Ovary (tissue), 7 donors: ENCODE measurements at regions not wholly inside any gene's neighbourhood (a gene's known extent, or its start where the extent isn't known, plus 50 kb on each side); places are given as distances from the start of the nearest gene placed in this dataset.

Experiments used
- DNase-seq, 5 donors: peaks; one replicate each; pipeline ENCODE4 v3.0.0-alpha.2; 2019 to 2020
- H3K27ac ChIP-seq, 2 donors: fragments of 200-600 bp; one replicate each; pipeline versions ENCODE4 v1.5.1 to v1.8.0; 2019 to 2022
- H3K27me3 ChIP-seq: fragments of 200-600 bp; one replicate; pipeline ENCODE4 v1.8.0; 2022
- H3K36me3 ChIP-seq: fragments of 200-600 bp; sonication (generic); one replicate; pipeline ENCODE4 v1.5.1; 2019
- H3K4me1 ChIP-seq: one replicate; pipeline ENCODE4 v1.8.1; 2013; ENCODE audit warnings: mild to moderate bottlenecking, moderate library complexity; ENCODE audit not compliant: insufficient read depth
- H3K4me3 ChIP-seq: fragments of 200-600 bp; sonication (generic); one replicate; pipeline ENCODE4 v1.5.1; 2017
- H3K9me3 ChIP-seq, 2 donors: fragments of 200-600 bp in 1 of 2; sonication (generic) in 1 of 2; one replicate each; pipeline versions ENCODE4 v1.5.1 to v1.8.1; 2013 to 2019; ENCODE audit warnings: mild to moderate bottlenecking in 1 of 2, moderate library complexity in 1 of 2
- EP300 ChIP-seq: sonication (generic); formaldehyde crosslinking; IDR thresholded peaks from one replicate; pipeline ENCODE4 v1.6.1; 2017; ENCODE audit warnings: antibody characterized with exemption
- POLR2A ChIP-seq: fragments of 450-650 bp; IDR thresholded peaks from one replicate; pipeline ENCODE4 v1.6.1; 2017; ENCODE audit warnings: antibody characterized with exemption, mild to moderate bottlenecking, moderate library complexity
- WGBS, 3 donors: extraction: QIAGEN DNeasy Blood & Tissue Kit in 1 of 3; methylation state at CpG; one replicate each; pipeline versions ENCODE4 v1.1.5 to v1.1.7; 2013 to 2017; 5-methylcytosine and 5-hydroxymethylcytosine counted together
- intact Hi-C, 4 donors: fragments of 100-400 bp; cut with DNase I; formaldehyde crosslinking; loops; one replicate each; pipeline versions ENCODE4 v1.11.0 to v1.15.1; 2022 to 2023
- TF ChIP-seq, protein P1 (sequence below), 3 donors: fragments of 450-650 bp in 2 of 3; fragments of 200-600 bp in 1 of 3; IDR thresholded peaks; one replicate each; pipeline versions ENCODE4 v1.5.1 to v1.8.0; 2016 to 2022; ENCODE audit warnings: antibody characterized with exemption in 3 of 3, mild to moderate bottlenecking in 1 of 3
- donor health status: DM: no; HTN: no; CAD: no; lungs with moderate emphysema.
- donor health status: DM: no; HTN: no; CAD: no.
- donor health status: Bipolar disorder and iron deficiency.
- donor health status: DM: no; HTN: no; CAD: no.
- donor health status: DM: yes; HTN: yes; CAD: no.

DNA sequence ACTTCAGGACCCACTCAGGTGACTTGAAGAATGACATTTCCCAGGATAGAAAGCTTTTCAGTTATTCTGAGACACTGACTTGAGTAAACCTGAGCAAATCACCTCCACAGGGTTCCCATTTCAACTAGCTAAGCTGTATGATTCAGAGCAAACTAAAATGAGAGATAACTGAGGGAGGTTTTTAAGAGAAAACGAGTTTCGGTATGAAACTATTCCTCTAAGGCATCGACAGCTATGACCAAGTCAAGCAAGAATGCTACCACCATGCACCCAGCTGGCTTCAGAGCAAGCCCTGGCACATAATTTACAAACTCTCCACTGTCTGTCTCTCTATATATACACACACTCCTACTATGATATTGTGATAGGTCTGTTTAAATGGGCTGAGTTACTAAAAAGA lies 75.4 kb downstream of the PERP start:
- no peak overlapping the region for H3K4me3 ChIP-seq
- 77 to 81% (median 78%) methylated on average over 3 of the region's 3 CpGs for WGBS, 3 donors
- no peaks in the 10 kb centered on the region for H3K36me3 ChIP-seq
- DNase-seq: no peak
- no peaks in the 10 kb centered on the region for H3K4me1 ChIP-seq
- no peaks in the 10 kb centered on the region for H3K9me3 ChIP-seq
- intact Hi-C loops: no loop called here
- no peak for TF ChIP-seq POLR2A
- no peak for TF ChIP-seq EP300
- TF ChIP-seq, protein P1, sequence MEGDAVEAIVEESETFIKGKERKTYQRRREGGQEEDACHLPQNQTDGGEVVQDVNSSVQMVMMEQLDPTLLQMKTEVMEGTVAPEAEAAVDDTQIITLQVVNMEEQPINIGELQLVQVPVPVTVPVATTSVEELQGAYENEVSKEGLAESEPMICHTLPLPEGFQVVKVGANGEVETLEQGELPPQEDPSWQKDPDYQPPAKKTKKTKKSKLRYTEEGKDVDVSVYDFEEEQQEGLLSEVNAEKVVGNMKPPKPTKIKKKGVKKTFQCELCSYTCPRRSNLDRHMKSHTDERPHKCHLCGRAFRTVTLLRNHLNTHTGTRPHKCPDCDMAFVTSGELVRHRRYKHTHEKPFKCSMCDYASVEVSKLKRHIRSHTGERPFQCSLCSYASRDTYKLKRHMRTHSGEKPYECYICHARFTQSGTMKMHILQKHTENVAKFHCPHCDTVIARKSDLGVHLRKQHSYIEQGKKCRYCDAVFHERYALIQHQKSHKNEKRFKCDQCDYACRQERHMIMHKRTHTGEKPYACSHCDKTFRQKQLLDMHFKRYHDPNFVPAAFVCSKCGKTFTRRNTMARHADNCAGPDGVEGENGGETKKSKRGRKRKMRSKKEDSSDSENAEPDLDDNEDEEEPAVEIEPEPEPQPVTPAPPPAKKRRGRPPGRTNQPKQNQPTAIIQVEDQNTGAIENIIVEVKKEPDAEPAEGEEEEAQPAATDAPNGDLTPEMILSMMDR (IDR thresholded peaks at IDR 0.05): no peak
- no peak overlapping the region for H3K27ac ChIP-seq
- H3K27me3 ChIP-seq: no peaks in the 10 kb centered on the region

DNA sequence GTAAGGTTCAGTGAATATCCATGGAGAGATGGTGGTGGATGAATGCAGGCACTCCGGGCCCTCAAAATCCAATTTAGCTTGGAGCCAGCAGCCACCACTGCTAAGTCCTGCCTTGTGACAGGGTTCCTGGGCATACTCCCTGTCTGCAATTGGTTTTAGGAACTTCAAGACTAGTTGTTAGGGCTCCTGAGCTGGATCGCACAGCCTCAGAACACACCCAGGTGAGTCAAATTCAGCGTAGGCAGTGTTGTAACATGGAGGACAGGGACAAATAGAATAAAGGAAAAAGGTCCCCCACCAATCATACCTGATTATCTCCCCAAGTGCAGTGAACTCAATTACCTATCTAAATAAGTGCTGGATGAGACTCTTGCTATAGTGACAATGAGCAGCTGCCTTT lies 74.6 kb downstream of the PERP start:
- TF ChIP-seq POLR2A (no peak), EP300 (no peak)
- TF ChIP-seq, protein P1 (IDR thresholded peaks at IDR 0.05): no peak
- DNase-seq: no peak
- no peaks in the 10 kb centered on the region for H3K9me3 ChIP-seq
- intact Hi-C loops: no loop called here
- H3K4me1 ChIP-seq: no peaks in the 10 kb centered on the region
- no peak overlapping the region for H3K4me3 ChIP-seq
- no peak overlapping the region for H3K27ac ChIP-seq
- H3K27me3 ChIP-seq: no peaks in the 10 kb centered on the region
- WGBS, 3 donors: 96 to 99% (median 97%) methylated on average over 3 of the region's 3 CpGs
- H3K36me3 ChIP-seq: no peaks in the 10 kb centered on the region

DNA sequence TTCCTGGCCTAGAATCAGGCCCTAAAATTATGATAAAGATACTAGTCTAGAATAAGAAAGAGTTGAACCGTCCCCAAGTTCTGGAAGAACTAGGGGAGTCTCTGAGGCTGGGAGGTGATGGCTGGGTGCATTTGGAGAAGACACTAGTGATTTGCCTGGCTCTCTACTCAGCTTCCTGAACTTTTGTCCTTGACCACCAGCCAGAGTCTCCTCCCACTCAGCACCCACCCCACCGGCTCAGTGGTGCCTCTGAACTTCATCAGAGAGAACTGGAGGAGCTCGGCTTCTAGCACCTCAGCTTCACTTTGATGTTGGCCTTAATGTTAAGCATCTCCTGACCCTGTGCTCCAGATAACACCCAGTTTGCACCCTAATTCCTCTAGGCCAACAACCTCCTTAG lies 73.0 kb downstream of the PERP start:
- no peaks in the 10 kb centered on the region for H3K4me1 ChIP-seq
- 46 to 51% (median 47%) methylated on average over 3 of the region's 3 CpGs for WGBS, 3 donors
- no peak for DNase-seq
- H3K4me3 ChIP-seq: no peak overlapping the region
- no peaks in the 10 kb centered on the region for H3K9me3 ChIP-seq
- H3K27ac ChIP-seq: no peak overlapping the region
- no peaks in the 10 kb centered on the region for H3K27me3 ChIP-seq
- no peaks in the 10 kb centered on the region for H3K36me3 ChIP-seq
- TF ChIP-seq EP300 (no peak), POLR2A (no peak)
- TF ChIP-seq, protein P1 (IDR thresholded peaks at IDR 0.05): no peak
- intact Hi-C loops: no loop called here

DNA sequence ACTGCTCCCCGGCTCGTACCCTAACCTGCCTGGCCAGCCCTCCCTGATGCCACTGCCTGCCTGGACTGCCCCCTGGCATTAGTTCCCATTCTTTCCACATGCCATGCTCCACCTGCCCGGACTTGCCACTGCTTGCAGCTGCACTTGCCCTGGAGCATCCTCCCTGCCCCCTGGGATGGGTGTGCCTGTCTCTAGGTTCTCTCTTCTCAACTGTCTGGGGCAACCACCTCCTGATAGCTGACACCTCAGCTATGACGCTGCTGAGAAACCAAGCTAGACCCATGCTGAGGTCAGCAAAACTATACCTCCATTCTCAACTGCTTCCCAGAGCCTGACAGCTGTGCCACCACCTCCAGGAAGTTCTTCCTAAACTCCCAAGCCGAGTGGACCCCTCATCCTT lies 72.1 kb downstream of the PERP start:
- Histone ChIP-seq H3K4me1 (no peaks in the 10 kb centered on the region), H3K4me3 (no peak overlapping the region), H3K27ac (no peak overlapping the region), H3K36me3 (no peaks in the 10 kb centered on the region), H3K27me3 (no peaks in the 10 kb centered on the region), H3K9me3 (no peaks in the 10 kb centered on the region)
- no peak for DNase-seq
- WGBS, 3 donors: 84 to 88% (median 84%) methylated on average over 5 of the region's 5 CpGs
- intact Hi-C loops: no loop called here
- TF ChIP-seq POLR2A (no peak), EP300 (no peak)
- TF ChIP-seq, protein P1 (IDR thresholded peaks at IDR 0.05): no peak

DNA sequence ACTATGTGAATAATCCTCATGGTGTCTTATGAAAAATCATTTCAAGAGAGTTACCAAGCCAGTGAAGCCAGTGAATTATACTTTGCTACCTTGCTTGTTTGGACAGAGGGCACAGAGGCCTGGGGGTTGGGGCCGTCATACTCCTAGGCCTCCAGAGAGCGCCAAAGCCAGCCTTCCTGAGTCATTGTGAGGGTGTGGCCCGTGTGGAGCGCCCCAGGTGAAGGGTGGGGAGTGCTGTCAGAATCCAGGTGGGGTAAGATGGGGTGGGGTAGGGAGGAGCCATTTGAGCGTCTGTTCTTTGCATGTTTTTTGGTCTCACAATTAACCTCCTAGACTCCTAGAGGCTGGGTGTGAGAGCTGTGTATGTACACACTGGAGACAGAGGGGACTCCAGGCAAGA lies 71.1 kb downstream of the PERP start:
- WGBS, 3 donors: 75 to 79% (median 78%) methylated on average over 5 of the region's 5 CpGs
- intact Hi-C loops: no loop called here
- DNase-seq: no peak
- no peaks in the 10 kb centered on the region for H3K27me3 ChIP-seq
- H3K36me3 ChIP-seq: no peaks in the 10 kb centered on the region
- no peak overlapping the region for H3K4me3 ChIP-seq
- TF ChIP-seq, protein P1 (IDR thresholded peaks at IDR 0.05): no peak
- TF ChIP-seq POLR2A (no peak), EP300 (no peak)
- no peaks in the 10 kb centered on the region for H3K9me3 ChIP-seq
- no peaks in the 10 kb centered on the region for H3K4me1 ChIP-seq
- no peak overlapping the region for H3K27ac ChIP-seq
